Caco-2 (cell line): ENCODE measurements at regions not wholly inside any gene's neighbourhood (a gene's known extent, or its start where the extent isn't known, plus 50 kb on each side); places are given as distances from the start of the nearest gene placed in this dataset.

Experiments
- BruUV-seq: library from RNA; stranded (reverse); fragments of 400-500 nt; replicated peaks from 2 replicates; lab custom pipeline; 2021; lab: Mats Ljungman, UMichigan
- CTCF ChIA-PET: fragments of 300-600 bp; sonication (Branson Sonifier 250); formaldehyde crosslinking; loops from one replicate; lab custom pipeline; 2022; ENCODE audit warnings: antibody characterized with exemption; lab: Charles Lee
- POLR2A ChIA-PET: fragments of 300-600 bp; sonication (Branson Sonifier 250); formaldehyde crosslinking; loops from one replicate; lab custom pipeline; 2022; ENCODE audit warnings: antibody characterized with exemption; lab: Charles Lee
- DNase-seq, 2 experiments: peaks; one replicate each; pipeline versions ENCODE4 v3.0.0 to v3.0.0-alpha.2; 2020 to 2022
- H3K27me3 ChIP-seq: replicated peaks from 2 replicates; pipeline ENCODE4 v1.6.0; 2011; ENCODE audit warnings: low read length; ENCODE audit not compliant: control insufficient read depth, insufficient read depth
- H3K36me3 ChIP-seq: 2 replicates; pipeline ENCODE4 v1.5.1; 2011; ENCODE audit warnings: low read length; ENCODE audit not compliant: control insufficient read depth, insufficient read depth
- H3K4me1 ChIP-seq: fragments of 250-450 bp; sonication (Bioruptor Pico); 2 replicates; pipeline ENCODE4 v1.5.1; 2020; ENCODE audit warnings: mild to moderate bottlenecking
- H3K4me3 ChIP-seq: 2 replicates; pipeline ENCODE4 v1.5.1; 2011; ENCODE audit warnings: low read depth, mild to moderate bottlenecking, control low read depth, low read length
- H3K9me3 ChIP-seq: fragments of 250-450 bp; sonication (Bioruptor Pico); 2 replicates; pipeline ENCODE4 v1.5.1; 2020; ENCODE audit warnings: mild to moderate bottlenecking, moderate library complexity
- H3K27ac Mint-ChIP-seq: one replicate; pipeline ENCODE4 v1.8.0; 2022; ENCODE audit warnings: mixed read lengths; ENCODE audit not compliant: unreplicated experiment
- H3K27me3 Mint-ChIP-seq: one replicate; pipeline ENCODE4 v1.8.0; 2022; ENCODE audit warnings: mixed read lengths; ENCODE audit not compliant: insufficient read depth, unreplicated experiment
- H3K36me3 Mint-ChIP-seq: one replicate; pipeline ENCODE4 v1.8.0; 2022; ENCODE audit warnings: mild to moderate bottlenecking, mixed read lengths; ENCODE audit not compliant: insufficient read depth, unreplicated experiment
- H3K4me1 Mint-ChIP-seq: one replicate; pipeline ENCODE4 v1.8.0; 2022; ENCODE audit warnings: low read depth, mixed read lengths; ENCODE audit not compliant: unreplicated experiment
- H3K4me3 Mint-ChIP-seq: one replicate; pipeline ENCODE4 v1.8.0; 2022; ENCODE audit warnings: mild to moderate bottlenecking, moderate library complexity, mixed read lengths; ENCODE audit not compliant: unreplicated experiment
- H3K9me3 Mint-ChIP-seq: one replicate; pipeline ENCODE4 v1.8.0; 2022; ENCODE audit warnings: mixed read lengths; ENCODE audit not compliant: unreplicated experiment
- CTCF ChIP-seq, 2 experiments: fragments of 200-600 bp in 1 of 2; IDR thresholded peaks; 1 replicate in 1 of 2; 2 replicates in 1 of 2; pipeline versions ENCODE4 v1.5.1 to v1.8.0; 2011 to 2022; ENCODE audit warnings: antibody characterized with exemption in 1 of 2, control low read depth in 1 of 2, inconsistent platforms in 1 of 2, low read depth in 1 of 2, low read length in 1 of 2, mild to moderate bottlenecking in 1 of 2, moderate library complexity in 1 of 2; ENCODE audit not compliant: insufficient read depth in 1 of 2, severe bottlenecking in 1 of 2, unreplicated experiment in 1 of 2
- intact Hi-C: fragments of 100-400 bp; cut with micrococcal nuclease; formaldehyde crosslinking; loops from one replicate; pipeline ENCODE4 v1.10.0; 2022; ENCODE audit not compliant: unreplicated experiment

DNA sequence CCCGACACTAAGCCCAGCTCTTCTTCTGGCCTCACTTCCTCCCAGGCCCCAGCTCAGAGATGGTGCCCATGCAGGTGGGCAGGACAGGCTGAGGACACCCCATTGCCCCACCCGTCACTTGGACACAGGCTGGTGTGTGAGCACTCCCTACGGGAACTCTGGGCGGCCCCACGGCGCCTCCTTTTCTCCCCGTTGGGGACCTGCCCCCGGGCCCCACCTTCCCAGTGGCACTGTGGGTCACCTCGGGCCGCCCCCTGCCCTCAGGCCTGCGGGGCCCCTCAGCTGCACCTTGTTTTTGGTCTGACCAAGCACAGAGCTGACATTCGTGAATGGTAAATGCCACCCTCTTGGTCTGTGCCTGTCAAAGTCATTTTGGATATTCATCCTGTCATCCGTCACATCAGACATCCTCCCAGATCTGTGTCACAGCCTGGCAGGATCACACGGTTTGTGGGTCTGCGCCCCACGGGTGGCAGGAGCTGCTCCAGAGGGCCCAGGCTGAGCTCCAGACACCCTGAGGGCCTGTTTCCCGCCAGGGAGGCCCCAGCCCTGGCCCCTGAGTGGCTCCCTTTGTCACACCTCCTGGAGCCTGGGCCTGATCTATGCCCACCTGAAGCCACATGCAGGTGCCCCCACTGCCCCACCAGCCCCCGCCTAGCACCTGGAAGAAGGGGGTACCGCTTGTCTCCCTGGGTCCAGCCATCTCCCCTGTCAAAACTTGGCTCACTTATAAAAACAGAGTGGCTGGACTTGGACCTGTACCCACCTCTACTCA, 1188.5 kb downstream of the BRD1 start:
- Mint-ChIP-seq H3K27me3 (no peaks in the 10 kb centered on the region), H3K4me1 (no peaks in the 10 kb centered on the region), H3K36me3 (no peaks in the 10 kb centered on the region), H3K9me3 (no peaks in the 10 kb centered on the region), H3K27ac (no peak overlapping the region), H3K4me3 (no peak overlapping the region)
- TF ChIP-seq CTCF (IDR thresholded peaks at IDR 0.05; ENCODE audit: insufficient read depth in 1 of 2, low read depth in 1 of 2, low read length in 1 of 2, severe bottlenecking in 1 of 2, unreplicated experiment in 1 of 2), result no peak
- Histone ChIP-seq H3K4me3 (no peak overlapping the region), H3K4me1 (no peaks in the 10 kb centered on the region), H3K36me3 (no peaks in the 10 kb centered on the region), H3K27me3 (no peaks in the 10 kb centered on the region), H3K9me3 (no peaks in the 10 kb centered on the region)
- POLR2A ChIA-PET, result no interaction called here
- CTCF ChIA-PET, result no interaction called here
- DNase-seq, result no peak
- intact Hi-C loops, result no loop called here
- BruUV-seq, result no TSS peak

GRCh38 chr22:48637231-48637630, 1190.4 kb downstream of the BRD1 start:
- Histone ChIP-seq H3K4me1 (no peaks in the 10 kb centered on the region), H3K27me3 (no peaks in the 10 kb centered on the region), H3K36me3 (no peaks in the 10 kb centered on the region), H3K4me3 (no peak overlapping the region), H3K9me3 (no peaks in the 10 kb centered on the region)
- no peaks in the 10 kb centered on the region for H3K9me3 Mint-ChIP-seq
- DNase-seq, result no peak
- ChIA-PET POLR2A (no interaction called here), CTCF (no interaction called here)
- no peak overlapping the region for H3K4me3 Mint-ChIP-seq
- BruUV-seq, result no TSS peak
- no peaks in the 10 kb centered on the region for H3K36me3 Mint-ChIP-seq
- no peak overlapping the region for H3K27ac Mint-ChIP-seq
- TF ChIP-seq CTCF (IDR thresholded peaks at IDR 0.05; ENCODE audit: insufficient read depth in 1 of 2, low read depth in 1 of 2, low read length in 1 of 2, severe bottlenecking in 1 of 2, unreplicated experiment in 1 of 2), result no peak
- peaks cover 3% of the 10 kb centered on the region for H3K27me3 Mint-ChIP-seq
- H3K4me1 Mint-ChIP-seq, result no peaks in the 10 kb centered on the region
- intact Hi-C loops, result no loop called here

DNA sequence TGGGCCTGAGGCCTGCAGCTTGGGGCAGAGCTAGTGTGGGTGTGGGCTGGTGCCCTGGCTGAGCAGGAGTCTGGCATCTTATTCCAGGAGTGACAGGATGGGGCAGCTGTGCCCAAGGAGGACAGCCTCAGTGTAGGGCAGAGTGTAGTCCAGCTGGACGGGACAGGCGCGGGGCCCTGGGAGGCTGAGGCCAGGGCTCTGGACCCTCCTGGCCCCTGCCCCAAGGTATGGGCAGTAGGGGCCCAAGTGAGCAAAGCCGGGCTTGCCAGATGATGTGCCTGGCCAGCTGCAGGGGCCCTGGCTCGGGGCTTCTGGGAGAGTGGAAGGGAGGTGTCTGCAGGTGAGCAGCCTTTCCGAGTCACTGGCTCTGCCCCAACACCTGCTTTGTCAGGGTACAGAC, 1190.9 kb downstream of the BRD1 start:
- no TSS peak for BruUV-seq
- no peaks in the 10 kb centered on the region for H3K4me1 ChIP-seq
- no peak overlapping the region for H3K27ac Mint-ChIP-seq
- no peaks in the 10 kb centered on the region for H3K27me3 ChIP-seq
- no peaks in the 10 kb centered on the region for H3K4me1 Mint-ChIP-seq
- peaks cover 3% of the 10 kb centered on the region for H3K27me3 Mint-ChIP-seq
- CTCF ChIA-PET, result no interaction called here
- no peak overlapping the region for H3K4me3 ChIP-seq
- POLR2A ChIA-PET, result no interaction called here
- H3K9me3 ChIP-seq, result no peaks in the 10 kb centered on the region
- no peaks in the 10 kb centered on the region for H3K9me3 Mint-ChIP-seq
- DNase-seq, result no peak
- no peaks in the 10 kb centered on the region for H3K36me3 ChIP-seq
- no peak for TF ChIP-seq CTCF (IDR thresholded peaks at IDR 0.05; ENCODE audit: insufficient read depth in 1 of 2, low read depth in 1 of 2, low read length in 1 of 2, severe bottlenecking in 1 of 2, unreplicated experiment in 1 of 2)
- H3K36me3 Mint-ChIP-seq, result no peaks in the 10 kb centered on the region
- no peak overlapping the region for H3K4me3 Mint-ChIP-seq
- intact Hi-C loops, result no loop called here
